Memory B cell (primary cell): ENCODE measurements at regions not wholly inside any gene's neighbourhood (a gene's known extent, or its start where the extent isn't known, plus 50 kb on each side); places are given as distances from the start of the nearest gene placed in this dataset.
A peak's percentile ranks its signal among the peaks of the same experiment; 100 is the strongest.

ENCODE experiments used
- ATAC-seq: fragments of 150-1000 bp; cut with Tn5 transposase; 2 replicates; pipeline ENCODE4 v1.10.0; 2021; ENCODE audit warnings: low read depth, mild to moderate bottlenecking, moderate library complexity
- DNase-seq, 2 donors: peaks; one replicate each; pipeline ENCODE4 v3.0.0; 2022; ENCODE audit warnings: low spot score in 2 of 2
- H3K27ac Mint-ChIP-seq: one replicate; pipeline ENCODE4 v1.8.0; 2022; ENCODE audit warnings: mild to moderate bottlenecking, moderate library complexity, mixed read lengths
- H3K27me3 Mint-ChIP-seq: one replicate; pipeline ENCODE4 v1.8.0; 2022; ENCODE audit warnings: mixed read lengths
- H3K36me3 Mint-ChIP-seq: one replicate; pipeline ENCODE4 v1.8.0; 2022; ENCODE audit warnings: mild to moderate bottlenecking, mixed read lengths
- H3K4me1 Mint-ChIP-seq: one replicate; pipeline ENCODE4 v1.8.0; 2022; ENCODE audit warnings: mixed read lengths
- H3K4me3 Mint-ChIP-seq: one replicate; pipeline ENCODE4 v1.8.0; 2022; ENCODE audit warnings: mild to moderate bottlenecking, moderate library complexity, mixed read lengths
- H3K9me3 Mint-ChIP-seq: one replicate; pipeline ENCODE4 v1.8.0; 2022; ENCODE audit warnings: mixed read lengths

DNA sequence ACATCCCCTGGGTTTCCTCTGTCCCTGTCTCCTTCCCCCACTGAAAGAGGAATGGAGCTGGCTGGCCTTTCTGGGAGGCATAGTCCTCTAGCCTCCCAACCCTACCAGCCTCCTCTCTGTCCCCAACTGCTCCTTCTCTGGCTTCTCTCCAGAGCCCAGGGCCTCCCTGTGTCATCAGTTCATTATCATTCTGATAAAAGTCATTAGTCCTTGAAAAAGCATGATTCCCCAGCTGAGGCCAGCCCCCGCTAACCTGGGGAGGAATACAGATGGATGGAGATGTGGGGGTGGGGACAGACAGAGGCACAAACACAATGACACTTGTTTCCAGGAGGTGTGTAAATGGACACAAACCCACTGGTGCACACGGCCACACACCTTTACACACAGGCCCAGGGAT, 73.6 kb upstream of the HSPA9 start:
- no peak overlapping the region for H3K4me3 Mint-ChIP-seq
- ATAC-seq (no peak), DNase-seq (no peak)
- H3K36me3 Mint-ChIP-seq = no peaks in the 10 kb centered on the region
- no peaks in the 10 kb centered on the region for H3K9me3 Mint-ChIP-seq
- H3K27ac Mint-ChIP-seq = no peak overlapping the region
- peaks cover 14% of the 10 kb centered on the region for H3K27me3 Mint-ChIP-seq
- peaks cover 13% of the 10 kb centered on the region for H3K4me1 Mint-ChIP-seq

- ATAC-seq (no peak), DNase-seq (no peak)
- no peaks in the 10 kb centered on the region for H3K36me3 Mint-ChIP-seq
- peaks cover 11% of the 10 kb centered on the region for H3K4me1 Mint-ChIP-seq
- no peak overlapping the region for H3K27ac Mint-ChIP-seq
- no peak overlapping the region for H3K4me3 Mint-ChIP-seq
- peaks cover 9% of the 10 kb centered on the region for H3K27me3 Mint-ChIP-seq
- no peaks in the 10 kb centered on the region for H3K9me3 Mint-ChIP-seq
Measured at GRCh38 chr5:138647794-138648410, 72.7 kb upstream of the HSPA9 start.

GRCh38 chr5:138647261-138647788, 72.1 kb upstream of the HSPA9 start:
- Mint-ChIP-seq H3K4me1 (peaks cover 11% of the 10 kb centered on the region), H3K9me3 (no peaks in the 10 kb centered on the region), H3K27ac (no peak overlapping the region), H3K27me3 (peaks cover 9% of the 10 kb centered on the region), H3K4me3 (no peak overlapping the region), H3K36me3 (no peaks in the 10 kb centered on the region)
- DNase-seq (no peak), ATAC-seq (no peak)

DNA sequence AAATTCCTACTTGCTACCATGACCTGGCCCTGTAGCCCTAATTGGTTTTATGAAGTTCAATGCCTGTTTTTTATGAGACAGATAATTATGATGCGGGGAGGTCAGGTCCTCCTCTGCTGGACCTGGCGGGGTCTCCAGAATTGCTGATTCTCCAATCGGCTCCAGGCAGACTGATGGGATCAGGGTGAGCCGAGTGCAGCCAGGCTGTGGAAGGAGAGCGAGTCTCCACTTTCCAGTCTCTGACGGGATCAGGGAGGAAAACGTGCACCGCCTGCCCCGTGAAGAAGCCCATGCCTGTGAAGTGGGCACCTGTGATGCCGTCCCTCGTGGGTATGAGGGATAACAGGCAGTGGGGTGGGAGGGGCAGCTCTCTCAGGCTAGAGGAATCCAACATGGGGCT, 71.5 kb upstream of the HSPA9 start:
- no peaks in the 10 kb centered on the region for H3K36me3 Mint-ChIP-seq
- no peak overlapping the region for H3K27ac Mint-ChIP-seq
- ATAC-seq = no peak
- H3K4me1 Mint-ChIP-seq = peaks cover 9% of the 10 kb centered on the region
- no peak overlapping the region for H3K4me3 Mint-ChIP-seq
- H3K27me3 Mint-ChIP-seq = peaks cover 10% of the 10 kb centered on the region
- DNase-seq = no peak
- no peaks in the 10 kb centered on the region for H3K9me3 Mint-ChIP-seq

GRCh38 chr5:138645778-138646575, 70.8 kb upstream of the HSPA9 start:
- Mint-ChIP-seq H3K27me3 (peaks cover 7% of the 10 kb centered on the region), H3K36me3 (no peaks in the 10 kb centered on the region), H3K27ac (no peak overlapping the region), H3K4me3 (no peak overlapping the region), H3K4me1 (peaks cover 6% of the 10 kb centered on the region), H3K9me3 (no peaks in the 10 kb centered on the region)
- ATAC-seq (no peak), DNase-seq (no peak)

DNA sequence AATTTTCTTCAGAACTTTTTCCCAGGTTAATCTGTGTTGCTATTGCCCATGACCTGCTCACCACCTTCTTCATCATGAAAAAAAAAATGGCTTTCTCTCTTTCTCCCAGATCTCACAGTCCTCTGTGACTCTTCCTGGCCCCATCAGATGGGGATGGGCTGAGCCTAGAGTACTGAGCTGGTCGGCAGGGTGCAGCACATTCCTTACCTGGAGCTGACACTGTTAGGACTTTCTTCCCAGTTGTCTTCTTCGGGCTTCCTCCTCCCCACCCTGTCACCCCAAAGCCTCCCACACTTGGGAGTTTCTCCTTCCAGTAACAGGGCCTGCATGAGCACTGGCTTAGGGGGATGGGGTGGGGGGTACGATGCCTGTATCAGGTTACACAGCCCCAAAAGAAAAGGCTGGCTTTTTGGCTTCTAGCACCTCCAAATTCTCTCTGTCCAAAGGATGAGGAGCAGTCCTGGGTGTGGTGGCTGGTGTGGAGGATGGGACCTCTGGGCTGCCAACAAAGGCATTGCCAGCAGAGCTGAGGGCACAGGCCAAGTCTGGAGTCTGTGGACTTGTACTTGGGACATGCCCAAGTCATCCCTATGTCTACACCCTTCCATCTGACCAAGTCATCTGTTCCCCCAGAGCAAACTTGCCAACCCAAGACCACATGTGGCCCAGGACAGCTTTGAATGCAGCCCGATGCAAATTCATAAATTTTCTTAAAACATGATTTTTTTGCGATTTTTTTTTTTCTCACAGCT, 68.0 kb upstream of the HSPA9 start:
- H3K27ac Mint-ChIP-seq = no peak overlapping the region
- ATAC-seq = no peak
- peaks cover 13% of the 10 kb centered on the region for H3K27me3 Mint-ChIP-seq
- no peaks in the 10 kb centered on the region for H3K36me3 Mint-ChIP-seq
- no peaks in the 10 kb centered on the region for H3K4me1 Mint-ChIP-seq
- no peak for DNase-seq
- no peak overlapping the region for H3K4me3 Mint-ChIP-seq
- no peaks in the 10 kb centered on the region for H3K9me3 Mint-ChIP-seq

- peak; percentile 55 to 58 for DNase-seq
- Mint-ChIP-seq H3K4me1 (no peaks in the 10 kb centered on the region), H3K27ac (no peak overlapping the region), H3K36me3 (no peaks in the 10 kb centered on the region), H3K4me3 (no peak overlapping the region), H3K9me3 (no peaks in the 10 kb centered on the region), H3K27me3 (peaks cover 13% of the 10 kb centered on the region)
- ATAC-seq = peak; percentile 69
Measured at GRCh38 chr5:138641547-138642298, 66.5 kb upstream of the HSPA9 start.

- Mint-ChIP-seq H3K4me3 (no peak overlapping the region), H3K9me3 (no peaks in the 10 kb centered on the region), H3K4me1 (no peaks in the 10 kb centered on the region), H3K36me3 (no peaks in the 10 kb centered on the region), H3K27ac (no peak overlapping the region), H3K27me3 (peaks cover 13% of the 10 kb centered on the region)
- DNase-seq (no peak), ATAC-seq (no peak)
Measured at GRCh38 chr5:138640646-138641254, 65.5 kb upstream of the HSPA9 start.

DNA sequence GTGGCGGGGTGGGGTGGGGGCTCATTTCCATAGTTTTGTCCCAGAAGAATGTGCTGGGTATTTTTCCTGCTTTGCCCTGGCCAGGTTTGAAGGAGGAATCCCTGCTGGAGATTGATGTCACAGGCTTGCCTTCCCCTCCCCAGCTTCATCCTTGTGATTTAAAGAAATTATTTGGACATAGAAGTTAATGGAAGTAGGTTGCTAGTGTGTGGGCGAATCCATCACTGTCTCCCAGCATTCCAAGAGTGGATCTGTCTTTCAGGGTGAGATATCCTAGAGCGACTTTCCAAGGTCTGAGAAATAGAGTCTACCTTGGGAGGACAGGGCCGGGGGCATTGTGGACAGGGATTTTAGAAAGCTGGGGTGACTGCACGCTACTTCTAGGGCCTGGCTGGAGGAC, 64.9 kb upstream of the HSPA9 start:
- Mint-ChIP-seq H3K9me3 (no peaks in the 10 kb centered on the region), H3K4me1 (no peaks in the 10 kb centered on the region), H3K36me3 (no peaks in the 10 kb centered on the region), H3K27ac (no peak overlapping the region), H3K4me3 (no peak overlapping the region), H3K27me3 (peaks cover 13% of the 10 kb centered on the region)
- DNase-seq (no peak), ATAC-seq (no peak)

GRCh38 chr5:138639326-138639725, 64.1 kb upstream of the HSPA9 start:
- Mint-ChIP-seq H3K36me3 (peaks cover 2% of the 10 kb centered on the region), H3K4me1 (no peaks in the 10 kb centered on the region), H3K27ac (no peak overlapping the region), H3K4me3 (no peak overlapping the region), H3K9me3 (no peaks in the 10 kb centered on the region), H3K27me3 (peaks cover 15% of the 10 kb centered on the region)
- ATAC-seq = no peak
- no peak for DNase-seq

GRCh38 chr5:138637256-138637655, 62.1 kb upstream of the HSPA9 start:
- no peaks in the 10 kb centered on the region for H3K9me3 Mint-ChIP-seq
- peaks cover 6% of the 10 kb centered on the region for H3K4me1 Mint-ChIP-seq
- DNase-seq = no peak
- H3K27me3 Mint-ChIP-seq = peaks cover 23% of the 10 kb centered on the region
- no peak for ATAC-seq
- no peak overlapping the region for H3K27ac Mint-ChIP-seq
- no peak overlapping the region for H3K4me3 Mint-ChIP-seq
- peaks cover 2% of the 10 kb centered on the region for H3K36me3 Mint-ChIP-seq

- Mint-ChIP-seq H3K4me3 (no peak overlapping the region), H3K9me3 (no peaks in the 10 kb centered on the region), H3K36me3 (peaks cover 2% of the 10 kb centered on the region), H3K27ac (no peak overlapping the region), H3K4me1 (peaks cover 6% of the 10 kb centered on the region), H3K27me3 (peaks cover 24% of the 10 kb centered on the region)
- no peak for ATAC-seq
- no peak for DNase-seq
Measured at GRCh38 chr5:138636398-138636944, 61.3 kb upstream of the HSPA9 start.

DNA sequence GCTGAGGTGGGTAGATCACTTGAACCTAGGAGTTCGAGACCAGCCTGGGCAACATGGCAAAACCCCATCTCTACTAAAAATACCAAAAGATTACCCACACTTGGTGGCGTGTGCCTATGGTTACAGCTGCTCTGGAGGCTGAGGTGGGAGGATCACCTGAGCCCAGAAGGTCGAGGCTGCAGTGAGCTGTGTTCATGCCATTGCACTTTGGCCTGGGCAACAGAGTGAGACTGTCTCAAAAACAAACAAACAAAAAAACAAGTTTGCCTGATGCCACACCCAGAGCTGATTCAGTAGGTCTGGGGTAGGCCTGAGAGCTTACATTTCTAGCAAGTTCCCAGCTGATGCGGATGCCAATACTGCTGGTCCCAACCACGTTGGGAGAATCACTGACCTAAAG, 60.5 kb upstream of the HSPA9 start:
- Mint-ChIP-seq H3K4me3 (no peak overlapping the region), H3K27me3 (peaks cover 22% of the 10 kb centered on the region)

More for the DNA sequence above, 60.5 kb upstream of the HSPA9 start:
- H3K4me1 Mint-ChIP-seq = peaks cover 6% of the 10 kb centered on the region
- H3K36me3 Mint-ChIP-seq = peaks cover 2% of the 10 kb centered on the region
- H3K27ac Mint-ChIP-seq = no peak overlapping the region
- no peaks in the 10 kb centered on the region for H3K9me3 Mint-ChIP-seq
- DNase-seq = no peak
- no peak for ATAC-seq
